ENCODE measurements at regions not wholly inside any gene's neighbourhood (a gene's known extent, or its start where the extent isn't known, plus 50 kb on each side); places are given as distances from the start of the nearest gene placed in this dataset.
"Not testable (repeated sequence)": the region's sequence is repeated elsewhere in the genome, so short reads cannot be mapped to it uniquely, and the experiment has no call there.

DNA sequence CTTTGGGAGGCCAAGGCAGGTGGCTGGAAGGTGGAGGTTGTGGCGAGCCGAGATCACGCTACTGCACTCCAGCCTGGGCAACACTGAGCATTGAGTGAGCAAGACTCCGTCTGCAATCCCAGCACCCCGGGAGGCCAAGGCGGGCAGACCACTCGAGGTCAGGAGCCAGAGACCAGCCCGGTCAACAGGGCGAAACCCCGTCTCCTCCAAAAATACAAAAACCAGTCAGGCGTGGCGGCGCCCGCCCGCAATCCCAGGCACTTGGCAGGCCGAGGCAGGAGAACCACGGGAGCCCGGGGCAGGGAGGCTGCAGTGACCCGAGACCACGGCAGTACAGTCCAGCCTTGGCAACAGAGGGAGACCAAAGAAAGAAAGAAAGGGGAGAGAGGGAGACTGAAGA, 83.5 kb upstream of the TFPI start:
- no CpG with 5 or more reads among the region's 20 CpGs for WGBS (ENCODE audit: insufficient coverage, insufficient read length)
- H3K27ac ChIP-seq (ENCODE audit: low read length); H3K4me3 ChIP-seq (ENCODE audit: low read length); DNase-seq (ENCODE audit: low read depth, low spot score); H3K27me3 ChIP-seq (ENCODE audit: control insufficient read depth, insufficient read depth, low read length); H3K4me1 ChIP-seq (ENCODE audit: control insufficient read depth, insufficient read depth, low read length); H3K36me3 ChIP-seq (ENCODE audit: control insufficient read depth, insufficient read depth, low read length); H3K9me3 ChIP-seq (ENCODE audit: control insufficient read depth, insufficient read depth, low read length): not testable (repeated sequence)

DNA sequence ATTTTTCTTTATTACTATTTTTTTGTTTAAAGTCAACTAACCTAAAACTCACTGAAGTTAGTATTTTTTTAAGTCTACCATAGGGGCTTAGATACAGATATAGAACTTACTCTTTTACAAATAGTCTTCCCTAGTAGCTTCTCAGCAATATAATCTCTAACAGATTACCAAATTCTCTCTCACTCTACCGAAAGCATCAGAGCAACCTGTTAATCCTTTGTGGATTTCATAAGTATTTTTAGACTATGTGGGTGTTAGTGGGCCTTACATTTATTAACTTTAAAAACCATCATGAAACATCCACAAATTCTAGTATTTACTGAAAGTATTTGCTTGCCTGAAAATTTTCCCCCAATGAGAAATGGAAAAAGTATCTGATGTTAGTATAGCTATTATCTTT, 84.6 kb upstream of the TFPI start:
- Histone ChIP-seq H3K36me3 (ENCODE audit: control insufficient read depth, insufficient read depth, low read length) (no peaks in the 10 kb centered on the region), H3K27ac (ENCODE audit: low read length) (no peak overlapping the region), H3K4me1 (ENCODE audit: control insufficient read depth, insufficient read depth, low read length) (no peaks in the 10 kb centered on the region), H3K4me3 (ENCODE audit: low read length) (no peak overlapping the region), H3K9me3 (ENCODE audit: control insufficient read depth, insufficient read depth, low read length) (no peaks in the 10 kb centered on the region), H3K27me3 (ENCODE audit: control insufficient read depth, insufficient read depth, low read length) (no peaks in the 10 kb centered on the region)
- DNase-seq (ENCODE audit: low read depth, low spot score): no peak
- WGBS (ENCODE audit: insufficient coverage, insufficient read length): no CpG with 5 or more reads among the region's 1 CpG

- no peak overlapping the region for H3K4me3 ChIP-seq (ENCODE audit: low read length)
- no peaks in the 10 kb centered on the region for H3K9me3 ChIP-seq (ENCODE audit: control insufficient read depth, insufficient read depth, low read length)
- no CpG with 5 or more reads among the region's 6 CpGs for WGBS (ENCODE audit: insufficient coverage, insufficient read length)
- DNase-seq (ENCODE audit: low read depth, low spot score): no peak
- H3K36me3 ChIP-seq (ENCODE audit: control insufficient read depth, insufficient read depth, low read length): no peaks in the 10 kb centered on the region
- no peaks in the 10 kb centered on the region for H3K27me3 ChIP-seq (ENCODE audit: control insufficient read depth, insufficient read depth, low read length)
- H3K4me1 ChIP-seq (ENCODE audit: control insufficient read depth, insufficient read depth, low read length): no peaks in the 10 kb centered on the region
- no peak overlapping the region for H3K27ac ChIP-seq (ENCODE audit: low read length)
These were observed 86.8 kb upstream of the TFPI start for GRCh38 chr2:187640926-187641510.

DNA sequence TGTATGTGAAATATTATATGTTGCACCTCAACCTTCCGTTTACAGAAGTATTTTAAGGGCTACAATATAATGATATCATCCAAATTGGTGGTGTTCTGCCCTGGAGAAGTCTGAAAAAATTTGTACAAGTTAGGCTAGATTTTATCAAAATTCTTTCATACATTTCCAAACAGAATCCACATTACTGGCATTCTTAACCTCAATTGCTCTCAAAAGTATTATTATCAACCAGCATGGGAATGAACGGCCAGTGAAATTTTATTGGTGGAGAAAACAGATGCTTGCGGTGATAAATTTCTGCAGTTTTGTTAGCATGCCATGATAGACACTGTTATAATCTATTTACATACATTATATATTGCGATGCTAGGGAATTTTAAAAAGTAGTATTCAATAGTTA, 88.3 kb upstream of the TFPI start:
- Histone ChIP-seq H3K27me3 (ENCODE audit: control insufficient read depth, insufficient read depth, low read length) (no peaks in the 10 kb centered on the region), H3K27ac (ENCODE audit: low read length) (no peak overlapping the region), H3K4me3 (ENCODE audit: low read length) (no peak overlapping the region), H3K9me3 (ENCODE audit: control insufficient read depth, insufficient read depth, low read length) (no peaks in the 10 kb centered on the region), H3K36me3 (ENCODE audit: control insufficient read depth, insufficient read depth, low read length) (no peaks in the 10 kb centered on the region), H3K4me1 (ENCODE audit: control insufficient read depth, insufficient read depth, low read length) (no peaks in the 10 kb centered on the region)
- no CpG with 5 or more reads among the region's 4 CpGs for WGBS (ENCODE audit: insufficient coverage, insufficient read length)
- no peak for DNase-seq (ENCODE audit: low read depth, low spot score)

DNA sequence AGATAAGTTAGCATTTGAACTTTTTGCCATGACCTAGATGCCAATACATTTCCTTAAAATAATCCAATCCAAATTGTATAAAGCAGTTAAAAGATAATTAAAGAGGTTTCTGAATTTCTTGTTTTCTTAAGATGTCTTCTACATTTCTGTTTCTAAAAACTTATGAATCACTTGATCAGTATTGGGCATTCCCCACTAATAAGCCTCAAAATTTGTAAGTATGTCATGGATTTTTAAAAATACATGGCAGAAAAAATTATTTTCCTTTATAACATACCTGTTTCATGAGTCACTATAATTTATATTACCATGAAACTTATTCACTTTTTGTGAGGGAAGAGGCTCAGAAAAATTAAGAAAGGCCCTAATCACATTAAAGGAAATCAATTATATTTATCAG, 90.3 kb upstream of the TFPI start:
- H3K4me1 ChIP-seq (ENCODE audit: control insufficient read depth, insufficient read depth, low read length): no peaks in the 10 kb centered on the region
- no peak for DNase-seq (ENCODE audit: low read depth, low spot score)
- H3K4me3 ChIP-seq (ENCODE audit: low read length): no peak overlapping the region
- H3K27me3 ChIP-seq (ENCODE audit: control insufficient read depth, insufficient read depth, low read length): no peaks in the 10 kb centered on the region
- H3K27ac ChIP-seq (ENCODE audit: low read length): no peak overlapping the region
- no peaks in the 10 kb centered on the region for H3K36me3 ChIP-seq (ENCODE audit: control insufficient read depth, insufficient read depth, low read length)
- H3K9me3 ChIP-seq (ENCODE audit: control insufficient read depth, insufficient read depth, low read length): no peaks in the 10 kb centered on the region

DNA sequence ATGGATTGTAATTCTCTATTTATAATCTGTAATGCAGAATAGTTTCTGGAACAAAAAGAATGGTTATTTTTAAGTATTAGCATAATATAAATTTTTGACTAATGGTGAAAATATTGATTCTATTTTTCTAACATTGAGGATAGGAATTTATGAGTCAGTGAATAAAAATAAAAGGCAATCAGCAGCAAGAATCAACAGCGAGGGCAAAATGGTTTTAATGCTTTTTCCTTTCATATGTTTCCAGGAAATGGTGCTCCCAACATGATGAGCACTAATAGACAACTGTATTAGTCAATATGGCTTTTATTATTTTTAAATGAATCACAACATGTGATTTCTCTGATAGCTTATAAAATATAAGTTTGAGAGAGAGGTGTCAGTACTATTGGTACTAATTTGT, 90.7 kb upstream of the TFPI start:
- DNase-seq (ENCODE audit: low read depth, low spot score): no peak
- no peaks in the 10 kb centered on the region for H3K4me1 ChIP-seq (ENCODE audit: control insufficient read depth, insufficient read depth, low read length)
- H3K27ac ChIP-seq (ENCODE audit: low read length): no peak overlapping the region
- H3K9me3 ChIP-seq (ENCODE audit: control insufficient read depth, insufficient read depth, low read length): no peaks in the 10 kb centered on the region
- H3K36me3 ChIP-seq (ENCODE audit: control insufficient read depth, insufficient read depth, low read length): no peaks in the 10 kb centered on the region
- H3K27me3 ChIP-seq (ENCODE audit: control insufficient read depth, insufficient read depth, low read length): no peaks in the 10 kb centered on the region
- no CpG with 5 or more reads among the region's 1 CpG for WGBS (ENCODE audit: insufficient coverage, insufficient read length)
- H3K4me3 ChIP-seq (ENCODE audit: low read length): no peak overlapping the region

GRCh38 chr2:187646556-187646955, 92.3 kb upstream of the TFPI start:
- no CpG with 5 or more reads among the region's 1 CpG for WGBS (ENCODE audit: insufficient coverage, insufficient read length)
- no peak overlapping the region for H3K27ac ChIP-seq (ENCODE audit: low read length)

GRCh38 chr2:187654535-187654934, 100.3 kb upstream of the TFPI start:
- no CpG with 5 or more reads among the region's 4 CpGs for WGBS (ENCODE audit: insufficient coverage, insufficient read length)
- no peak overlapping the region for H3K4me3 ChIP-seq (ENCODE audit: low read length)
- no peaks in the 10 kb centered on the region for H3K27me3 ChIP-seq (ENCODE audit: control insufficient read depth, insufficient read depth, low read length)
- H3K36me3 ChIP-seq (ENCODE audit: control insufficient read depth, insufficient read depth, low read length): no peaks in the 10 kb centered on the region
- H3K9me3 ChIP-seq (ENCODE audit: control insufficient read depth, insufficient read depth, low read length): no peaks in the 10 kb centered on the region
- H3K4me1 ChIP-seq (ENCODE audit: control insufficient read depth, insufficient read depth, low read length): no peaks in the 10 kb centered on the region
- H3K27ac ChIP-seq (ENCODE audit: low read length): no peak overlapping the region
- no peak for DNase-seq (ENCODE audit: low read depth, low spot score)

More at GRCh38 chr2:187646556-187646955, 92.3 kb upstream of the TFPI start:
- Histone ChIP-seq H3K36me3 (ENCODE audit: control insufficient read depth, insufficient read depth, low read length) (no peaks in the 10 kb centered on the region), H3K9me3 (ENCODE audit: control insufficient read depth, insufficient read depth, low read length) (no peaks in the 10 kb centered on the region), H3K4me1 (ENCODE audit: control insufficient read depth, insufficient read depth, low read length) (no peaks in the 10 kb centered on the region), H3K27me3 (ENCODE audit: control insufficient read depth, insufficient read depth, low read length) (no peaks in the 10 kb centered on the region), H3K4me3 (ENCODE audit: low read length) (no peak overlapping the region)
- DNase-seq (ENCODE audit: low read depth, low spot score): no peak

- Histone ChIP-seq H3K27me3 (ENCODE audit: control insufficient read depth, insufficient read depth, low read length) (no peaks in the 10 kb centered on the region), H3K27ac (ENCODE audit: low read length) (no peak overlapping the region), H3K4me1 (ENCODE audit: control insufficient read depth, insufficient read depth, low read length) (no peaks in the 10 kb centered on the region), H3K4me3 (ENCODE audit: low read length) (no peak overlapping the region), H3K36me3 (ENCODE audit: control insufficient read depth, insufficient read depth, low read length) (no peaks in the 10 kb centered on the region), H3K9me3 (ENCODE audit: control insufficient read depth, insufficient read depth, low read length) (no peaks in the 10 kb centered on the region)
- no peak for DNase-seq (ENCODE audit: low read depth, low spot score)
- whole genome bisulfite sequencing (ENCODE audit: insufficient coverage, insufficient read length): no CpG with 5 or more reads among the region's 9 CpGs
These were observed 100.8 kb upstream of the TFPI start for GRCh38 chr2:187655001-187655400.

GRCh38 chr2:187656123-187656522, 101.9 kb upstream of the TFPI start:
- Histone ChIP-seq H3K27ac (ENCODE audit: low read length) (no peak overlapping the region), H3K4me3 (ENCODE audit: low read length) (no peak overlapping the region), H3K27me3 (ENCODE audit: control insufficient read depth, insufficient read depth, low read length) (no peaks in the 10 kb centered on the region), H3K36me3 (ENCODE audit: control insufficient read depth, insufficient read depth, low read length) (no peaks in the 10 kb centered on the region), H3K9me3 (ENCODE audit: control insufficient read depth, insufficient read depth, low read length) (no peaks in the 10 kb centered on the region), H3K4me1 (ENCODE audit: control insufficient read depth, insufficient read depth, low read length) (no peaks in the 10 kb centered on the region)
- no CpG with 5 or more reads among the region's 4 CpGs for WGBS (ENCODE audit: insufficient coverage, insufficient read length)
- DNase-seq (ENCODE audit: low read depth, low spot score): no peak

DNA sequence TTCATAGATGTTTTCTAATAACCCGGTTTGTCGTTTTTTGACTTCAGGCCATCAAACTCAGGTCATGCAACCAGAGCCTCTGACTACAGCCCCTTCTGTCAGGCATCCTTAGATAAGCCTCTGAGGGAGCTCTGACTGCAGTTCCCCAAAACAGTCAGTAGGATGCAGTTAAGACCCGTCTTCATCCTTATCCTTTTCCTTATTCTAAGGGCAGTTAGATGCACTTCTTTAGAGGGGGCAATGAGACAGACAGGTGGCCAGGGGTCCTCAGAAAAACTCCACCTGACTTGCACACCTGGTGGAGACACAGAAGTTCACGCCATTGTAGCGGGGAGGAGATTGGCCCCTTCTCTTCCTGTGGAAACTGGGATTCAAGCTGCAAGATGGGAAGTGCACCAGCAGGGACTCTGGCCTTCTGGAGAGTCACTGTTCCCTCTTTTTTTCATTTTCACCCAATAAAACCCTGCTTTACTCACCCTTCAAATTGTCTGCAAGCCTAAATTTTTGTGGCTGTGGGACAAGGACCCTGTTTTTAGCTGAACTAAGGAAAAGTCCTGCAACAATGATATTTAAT, 104.8 kb upstream of the TFPI start:
- no CpG with 5 or more reads among the region's 5 CpGs for WGBS (ENCODE audit: insufficient coverage, insufficient read length)
- no peak overlapping the region for H3K27ac ChIP-seq (ENCODE audit: low read length)
- peak; percentile 68 for DNase-seq (ENCODE audit: low read depth, low spot score)
- H3K4me1 ChIP-seq (ENCODE audit: control insufficient read depth, insufficient read depth, low read length): no peaks in the 10 kb centered on the region; the same call in 1 of the 2 replicates
- no peaks in the 10 kb centered on the region for H3K27me3 ChIP-seq (ENCODE audit: control insufficient read depth, insufficient read depth, low read length)
- no peak overlapping the region for H3K4me3 ChIP-seq (ENCODE audit: low read length)
- peaks cover 3% of the 10 kb centered on the region; the same call in 1 of the 2 replicates for H3K9me3 ChIP-seq (ENCODE audit: control insufficient read depth, insufficient read depth, low read length)
- H3K36me3 ChIP-seq (ENCODE audit: control insufficient read depth, insufficient read depth, low read length): peaks cover 8% of the 10 kb centered on the region; the same call in 1 of the 2 replicates
